Hepatocyte (in vitro differentiated cells): ENCODE measurements at regions not wholly inside any gene's neighbourhood (a gene's known extent, or its start where the extent isn't known, plus 50 kb on each side); places are given as distances from the start of the nearest gene placed in this dataset.

Experiments
- DNase-seq: peaks from one replicate; pipeline ENCODE4 v3.0.0-alpha.2; 2016; ENCODE audit warnings: low spot score
- H2AFZ ChIP-seq: fragments of 200-600 bp; sonication (generic); 2 replicates; pipeline ENCODE4 v1.6.0; 2016; ENCODE audit warnings: antibody characterized with exemption, mild to moderate bottlenecking
- H3K27ac ChIP-seq: fragments of 200-600 bp; sonication (generic); 2 replicates; pipeline ENCODE4 v1.5.1; 2016; ENCODE audit warnings: mild to moderate bottlenecking
- H3K27me3 ChIP-seq: fragments of 200-600 bp; sonication (generic); 2 replicates; pipeline ENCODE4 v1.6.1; 2016
- H3K36me3 ChIP-seq: fragments of 200-600 bp; sonication (generic); replicated peaks from 2 replicates; pipeline ENCODE4 v1.5.1; 2016; ENCODE audit warnings: low read depth; ENCODE audit not compliant: insufficient read depth
- H3K4me1 ChIP-seq: fragments of 200-600 bp; sonication (generic); 2 replicates; pipeline ENCODE4 v1.5.1; 2016; ENCODE audit warnings: mild to moderate bottlenecking, moderate library complexity; ENCODE audit not compliant: insufficient read depth
- H3K4me2 ChIP-seq: fragments of 200-600 bp; sonication (generic); 2 replicates; pipeline ENCODE4 v1.6.0; 2016
- H3K4me3 ChIP-seq: fragments of 200-600 bp; sonication (generic); 2 replicates; pipeline ENCODE4 v1.5.1; 2016; ENCODE audit warnings: mild to moderate bottlenecking
- H3K79me2 ChIP-seq: fragments of 200-600 bp; sonication (generic); 2 replicates; pipeline ENCODE4 v1.6.0; 2017; ENCODE audit warnings: mild to moderate bottlenecking
- H3K9me2 ChIP-seq: fragments of 200-600 bp; sonication (generic); replicated peaks from 2 replicates; pipeline ENCODE4 v1.6.0; 2017; ENCODE audit warnings: mild to moderate bottlenecking; ENCODE audit not compliant: insufficient read depth
- H3K9me3 ChIP-seq: fragments of 200-600 bp; sonication (generic); 2 replicates; pipeline ENCODE4 v1.5.1; 2016; ENCODE audit warnings: low read depth, mild to moderate bottlenecking
- H4K20me1 ChIP-seq: fragments of 200-600 bp; sonication (generic); 2 replicates; pipeline ENCODE4 v1.6.0; 2016; ENCODE audit warnings: mild to moderate bottlenecking; ENCODE audit not compliant: insufficient read depth, poor library complexity, severe bottlenecking
- CTCF ChIP-seq: fragments of 200-600 bp; sonication (generic); IDR thresholded peaks from 2 replicates; pipeline ENCODE4 v1.5.1; 2016; ENCODE audit warnings: antibody characterized with exemption, mild to moderate bottlenecking; ENCODE audit not compliant: poor library complexity
- EZH2 ChIP-seq: fragments of 200-600 bp; sonication (generic); IDR thresholded peaks from 2 replicates; pipeline ENCODE4 v1.6.1; 2016; ENCODE audit warnings: antibody characterized with exemption, mild to moderate bottlenecking, borderline replicate concordance
- EZH2phosphoT487 ChIP-seq: fragments of 200-600 bp; sonication (generic); IDR thresholded peaks from one replicate; pipeline ENCODE4 v1.6.1; 2018; ENCODE audit warnings: antibody characterized with exemption, mild to moderate bottlenecking, low read depth, moderate library complexity; ENCODE audit not compliant: unreplicated experiment, severe bottlenecking
- WGBS: methylation state at CpG from one replicate; pipeline ENCODE4 v1.1.6; 2016; ENCODE audit warnings: low lambda C conversion rate; ENCODE audit errors: missing lambda C conversion rate; 5-methylcytosine and 5-hydroxymethylcytosine counted together

DNA sequence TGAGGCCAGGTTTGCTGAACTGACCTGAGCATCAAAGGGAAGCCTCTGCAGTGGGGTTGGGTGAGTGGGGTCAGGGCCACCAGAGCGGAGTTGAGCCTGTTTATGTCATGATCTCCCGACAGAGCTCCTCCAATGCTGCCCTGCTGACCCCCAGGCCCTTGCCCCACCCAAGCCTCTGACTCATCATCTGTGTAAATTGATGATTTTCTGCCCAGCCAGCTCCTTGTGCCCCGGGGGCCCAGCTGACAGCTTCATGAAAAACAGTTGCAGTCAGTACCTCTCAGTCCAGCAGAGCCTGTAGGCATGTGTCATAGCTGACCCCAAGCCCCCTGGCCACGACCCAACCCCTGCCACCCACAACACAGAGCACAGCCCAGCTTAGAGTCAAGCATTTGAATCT, 134.9 kb downstream of the CCT6B start:
- no peak overlapping the region for H3K4me3 ChIP-seq
- no peaks in the 10 kb centered on the region for H3K4me1 ChIP-seq
- H4K20me1 ChIP-seq: no peaks in the 10 kb centered on the region
- no peak for DNase-seq
- TF ChIP-seq EZH2: no peak
- TF ChIP-seq EZH2phosphoT487: no peak
- TF ChIP-seq CTCF: no peak
- no peaks in the 10 kb centered on the region for H3K36me3 ChIP-seq
- H3K9me3 ChIP-seq: no peaks in the 10 kb centered on the region
- no peaks in the 10 kb centered on the region for H3K9me2 ChIP-seq
- WGBS: 21% methylated on average over 4 of the region's 4 CpGs
- no peak overlapping the region for H3K27ac ChIP-seq
- H3K79me2 ChIP-seq: no peaks in the 10 kb centered on the region
- H3K4me2 ChIP-seq: no peak overlapping the region
- H3K27me3 ChIP-seq: peaks cover 16% of the 10 kb centered on the region
- no peak overlapping the region for H2AFZ ChIP-seq

DNA sequence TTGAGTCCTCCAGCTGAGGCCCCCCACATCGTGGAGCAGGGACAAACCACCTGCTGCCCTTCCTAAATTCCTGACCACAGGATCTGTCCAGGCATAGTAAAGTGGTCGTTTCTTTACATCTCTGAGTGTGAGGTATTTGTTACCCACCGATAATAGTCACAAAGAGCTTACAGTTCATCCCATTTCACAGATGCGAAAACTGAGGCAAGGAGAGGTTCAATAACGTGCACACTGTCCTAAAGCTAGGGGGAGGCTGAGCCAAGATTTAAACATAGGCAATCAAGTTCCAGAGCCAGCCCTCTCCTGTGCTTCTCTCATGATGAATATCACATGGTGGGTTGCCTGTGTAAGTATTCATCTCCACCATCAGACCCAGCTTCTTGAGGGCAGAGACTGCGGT, 135.4 kb downstream of the CCT6B start:
- Histone ChIP-seq H3K27ac (no peak overlapping the region), H4K20me1 (no peaks in the 10 kb centered on the region), H3K4me2 (no peak overlapping the region), H3K27me3 (peaks cover 11% of the 10 kb centered on the region), H3K9me3 (no peaks in the 10 kb centered on the region), H3K9me2 (no peaks in the 10 kb centered on the region), H3K4me1 (no peaks in the 10 kb centered on the region), H3K4me3 (no peak overlapping the region), H3K79me2 (no peaks in the 10 kb centered on the region), H3K36me3 (no peaks in the 10 kb centered on the region), H2AFZ (no peak overlapping the region)
- DNase-seq: no peak
- 90% methylated on average over 6 of the region's 6 CpGs for WGBS
- TF ChIP-seq EZH2 (no peak), EZH2phosphoT487 (no peak), CTCF (no peak)

DNA sequence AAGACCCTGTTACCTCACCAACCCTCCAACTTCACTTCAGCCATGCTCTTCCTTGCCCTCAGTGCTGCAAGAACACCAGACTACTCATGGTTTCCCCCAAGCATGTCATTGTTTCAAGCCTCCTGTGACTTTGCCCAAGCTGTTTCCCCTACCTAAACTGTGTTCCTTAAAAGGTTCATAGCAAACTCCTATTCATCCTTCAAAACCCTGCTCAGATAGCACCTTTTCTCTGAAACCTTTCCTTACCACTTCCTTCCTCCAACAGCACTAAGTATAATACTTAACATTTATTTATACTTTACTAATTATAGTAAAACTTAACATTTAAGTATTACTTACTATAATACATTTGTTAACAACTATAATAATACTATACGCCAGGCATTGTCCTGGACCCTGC, 136.2 kb downstream of the CCT6B start:
- H3K4me2 ChIP-seq: no peak overlapping the region
- H4K20me1 ChIP-seq: no peaks in the 10 kb centered on the region
- H3K27me3 ChIP-seq: peaks cover 4% of the 10 kb centered on the region
- DNase-seq: no peak
- no peak overlapping the region for H3K27ac ChIP-seq
- no peak overlapping the region for H3K4me3 ChIP-seq
- no peaks in the 10 kb centered on the region for H3K4me1 ChIP-seq
- no peak overlapping the region for H2AFZ ChIP-seq
- 88% methylated on average over 1 of the region's 1 CpG for WGBS
- no peaks in the 10 kb centered on the region for H3K9me2 ChIP-seq
- no peak for TF ChIP-seq EZH2phosphoT487
- TF ChIP-seq EZH2: no peak
- H3K36me3 ChIP-seq: no peaks in the 10 kb centered on the region
- no peaks in the 10 kb centered on the region for H3K79me2 ChIP-seq
- H3K9me3 ChIP-seq: no peaks in the 10 kb centered on the region

- 78% methylated on average over 6 of the region's 6 CpGs for WGBS
- no peaks in the 10 kb centered on the region for H3K9me3 ChIP-seq
- H3K27me3 ChIP-seq: no peaks in the 10 kb centered on the region
- H3K36me3 ChIP-seq: no peaks in the 10 kb centered on the region
- no peaks in the 10 kb centered on the region for H3K4me1 ChIP-seq
- no peak overlapping the region for H3K4me3 ChIP-seq
- DNase-seq: no peak
- H3K79me2 ChIP-seq: no peaks in the 10 kb centered on the region
- H2AFZ ChIP-seq: no peak overlapping the region
- TF ChIP-seq EZH2phosphoT487 (no peak), CTCF (no peak), EZH2 (no peak)
- H3K4me2 ChIP-seq: no peak overlapping the region
- no peaks in the 10 kb centered on the region for H4K20me1 ChIP-seq
- no peaks in the 10 kb centered on the region for H3K9me2 ChIP-seq
- no peak overlapping the region for H3K27ac ChIP-seq
These were observed 138.2 kb downstream of the CCT6B start for GRCh38 chr17:34823023-34823422.
